ENCODE measurements at regions not wholly inside any gene's neighbourhood (a gene's known extent, or its start where the extent isn't known, plus 50 kb on each side); places are given as distances from the start of the nearest gene placed in this dataset.
"Not testable (repeated sequence)": the region's sequence is repeated elsewhere in the genome, so short reads cannot be mapped to it uniquely, and the experiment has no call there.

DNA sequence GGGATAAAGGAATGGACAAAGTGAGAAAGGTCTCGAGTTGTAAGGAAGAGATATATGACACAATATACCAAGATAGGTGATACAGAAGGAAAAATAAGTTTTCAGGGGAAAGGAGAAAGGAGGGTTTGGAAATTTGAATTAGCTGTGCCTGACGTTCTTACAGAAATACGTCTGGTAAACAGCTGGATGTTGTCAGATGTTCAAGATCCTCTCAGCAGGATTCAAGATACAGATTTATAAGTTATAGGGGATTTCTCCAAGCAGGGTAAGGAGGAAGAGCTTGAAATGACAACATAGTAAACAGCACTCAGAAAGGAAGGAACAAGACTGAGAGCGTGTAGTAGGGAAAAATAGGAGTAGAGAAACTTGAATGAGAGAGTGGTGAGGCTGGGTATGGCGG lies 1184.1 kb downstream of the TYW1 start:
- Mint-ChIP-seq H3K4me3 (no peak overlapping the region), H3K9me3 (peaks cover 17% of the 10 kb centered on the region), H3K36me3 (ENCODE audit: low read depth) (no peaks in the 10 kb centered on the region), H3K27me3 (ENCODE audit: low read depth) (peaks cover 2% of the 10 kb centered on the region), H3K4me1 (ENCODE audit: low read depth) (no peaks in the 10 kb centered on the region), H3K27ac (no peak overlapping the region)
- CTCF ChIA-PET, result no interaction called here
- DNase-seq, result no peak
- intact Hi-C loops (cut with micrococcal nuclease), result no loop called here

DNA sequence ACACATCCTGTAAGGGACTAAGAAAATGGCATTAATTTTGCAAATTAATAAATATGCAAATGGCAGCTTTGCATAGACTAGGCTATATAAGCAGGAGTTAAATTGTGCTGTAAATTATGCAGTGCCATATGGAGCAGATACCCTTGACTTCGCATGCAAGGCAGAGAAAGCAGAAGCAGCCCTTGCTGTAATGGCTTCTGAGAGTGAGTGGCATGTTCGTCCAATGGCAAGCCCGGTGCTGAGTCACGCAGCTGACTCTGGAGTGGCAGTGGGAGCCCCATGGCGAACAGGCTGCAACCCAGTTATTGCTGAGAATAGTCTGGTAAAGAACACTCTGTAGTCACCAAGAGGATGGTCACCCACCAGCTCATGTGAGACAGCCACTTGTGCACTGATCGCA lies 1186.5 kb downstream of the TYW1 start:
- intact Hi-C loops (cut with micrococcal nuclease), result no loop called here
- Mint-ChIP-seq H3K4me1 (ENCODE audit: low read depth) (no peaks in the 10 kb centered on the region), H3K27me3 (ENCODE audit: low read depth) (no peaks in the 10 kb centered on the region), H3K9me3 (peaks cover 15% of the 10 kb centered on the region), H3K27ac (no peak overlapping the region), H3K36me3 (ENCODE audit: low read depth) (no peaks in the 10 kb centered on the region), H3K4me3 (no peak overlapping the region)
- DNase-seq, result no peak
- CTCF ChIA-PET, result no interaction called here

DNA sequence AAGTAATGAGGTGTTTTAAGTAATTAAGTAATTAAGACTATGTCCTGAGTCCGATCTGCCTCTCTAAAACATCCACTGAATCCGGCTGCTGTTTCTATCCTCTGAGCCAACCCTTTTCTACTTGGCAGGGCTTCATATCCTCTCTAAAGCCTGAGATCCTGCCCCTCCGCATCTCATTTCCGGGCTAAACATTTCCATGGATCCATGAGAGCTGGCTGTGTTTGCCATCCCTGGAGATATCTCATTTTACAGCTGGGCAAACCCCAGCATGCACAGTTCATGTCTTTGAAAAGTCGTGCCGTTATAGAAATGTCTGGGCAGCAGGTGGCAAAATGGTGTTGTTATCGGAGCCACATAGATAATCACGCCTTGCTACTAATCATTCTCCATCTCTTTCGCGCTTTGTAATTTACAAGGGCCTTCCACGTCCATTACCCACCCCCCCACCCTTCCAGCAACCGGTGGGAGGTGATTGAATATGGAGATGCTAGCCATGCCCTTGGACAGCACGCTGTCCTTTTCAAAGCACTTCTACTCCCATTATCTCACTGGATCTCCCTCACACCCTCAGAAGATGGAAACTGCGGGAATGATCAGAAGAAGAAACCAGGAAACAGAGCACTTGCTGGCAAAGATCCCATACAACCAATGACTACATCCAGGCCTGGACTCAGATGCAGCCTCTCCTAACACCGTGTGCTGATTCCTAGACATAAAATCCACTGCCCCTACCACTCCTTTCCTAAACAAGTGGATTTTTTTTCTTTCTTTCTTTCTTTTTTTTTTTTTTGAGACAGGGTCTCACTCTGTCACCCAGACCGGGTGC lies 1189.2 kb downstream of the TYW1 start:
- no peaks in the 10 kb centered on the region for H3K4me1 Mint-ChIP-seq (ENCODE audit: low read depth)
- DNase-seq, result no peak
- H3K9me3 Mint-ChIP-seq, result peaks cover 6% of the 10 kb centered on the region
- peaks cover 1% of the 10 kb centered on the region for H3K36me3 Mint-ChIP-seq (ENCODE audit: low read depth)
- CTCF ChIA-PET, result no interaction called here
- H3K27me3 Mint-ChIP-seq (ENCODE audit: low read depth), result no peaks in the 10 kb centered on the region
- intact Hi-C loops (cut with micrococcal nuclease), result no loop called here
- no peak overlapping the region for H3K27ac Mint-ChIP-seq
- H3K4me3 Mint-ChIP-seq, result no peak overlapping the region

DNA sequence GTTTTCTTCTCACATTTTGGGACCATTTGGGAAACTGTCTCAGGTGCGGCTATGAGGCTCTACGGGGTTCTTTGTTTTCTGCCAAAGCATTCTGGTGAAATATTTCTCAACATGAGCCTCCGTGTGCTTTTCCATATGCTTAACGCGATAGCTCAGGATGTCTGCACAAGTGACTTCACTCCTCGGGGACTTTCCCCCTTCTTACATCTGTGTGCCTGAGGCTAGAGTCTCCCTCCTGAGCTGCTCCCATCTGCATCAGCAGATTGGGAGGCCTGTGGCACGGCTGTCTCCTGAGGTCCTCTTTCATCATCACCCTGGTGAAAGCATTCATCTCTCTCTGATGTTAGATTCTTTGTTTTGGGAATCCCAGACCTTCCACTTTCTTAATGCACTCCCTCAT lies 1190.9 kb downstream of the TYW1 start:
- Mint-ChIP-seq H3K4me1 (ENCODE audit: low read depth) (no peaks in the 10 kb centered on the region), H3K4me3 (no peak overlapping the region), H3K36me3 (ENCODE audit: low read depth) (peaks cover 1% of the 10 kb centered on the region), H3K9me3 (peaks cover 4% of the 10 kb centered on the region), H3K27me3 (ENCODE audit: low read depth) (no peaks in the 10 kb centered on the region), H3K27ac (no peak overlapping the region)
- DNase-seq, result no peak
- intact Hi-C loops (cut with micrococcal nuclease), result no loop called here
- CTCF ChIA-PET, result no interaction called here

DNA sequence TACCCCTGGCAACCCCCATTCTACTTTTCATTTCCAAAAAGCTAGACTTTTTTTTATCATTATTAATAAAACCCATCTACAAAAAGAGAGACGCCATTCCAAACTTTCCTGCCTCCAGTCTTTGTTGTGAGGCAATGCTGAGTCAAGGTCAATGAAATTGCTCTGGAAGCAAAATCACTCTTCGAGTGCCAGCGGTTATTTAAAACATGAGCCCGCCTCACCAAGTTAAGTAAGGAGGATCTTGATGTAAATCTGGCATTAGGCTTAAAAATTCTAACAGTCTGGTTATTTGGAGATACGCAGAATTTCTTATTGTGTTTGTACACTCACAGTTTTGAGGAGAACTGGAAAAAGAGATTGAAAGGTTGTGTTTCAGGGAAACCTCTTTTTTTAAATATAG lies 1196.3 kb downstream of the TYW1 start:
- no peak overlapping the region for H3K4me3 Mint-ChIP-seq
- no peaks in the 10 kb centered on the region for H3K27me3 Mint-ChIP-seq (ENCODE audit: low read depth)
- H3K9me3 Mint-ChIP-seq, result peaks cover 9% of the 10 kb centered on the region

DNA sequence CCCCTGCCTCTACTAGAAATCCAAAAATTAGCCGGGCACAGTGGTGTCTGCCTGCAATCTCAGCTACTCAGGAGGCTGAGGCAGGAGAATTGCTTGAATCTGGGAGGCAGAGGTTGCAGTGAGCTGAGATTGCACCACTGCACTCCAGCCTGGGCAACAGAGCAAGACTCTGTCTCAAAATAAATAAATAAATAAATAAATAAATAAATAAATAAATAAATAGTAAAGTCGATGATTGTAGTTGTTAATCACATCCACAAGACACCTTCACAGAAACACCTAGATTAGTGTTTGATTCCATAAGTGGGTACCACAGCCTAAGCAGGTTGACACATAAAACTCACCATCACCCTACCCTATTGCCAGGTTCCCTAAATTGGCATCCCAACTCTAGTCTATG lies 1199.0 kb downstream of the TYW1 start:
- CTCF ChIA-PET; H3K4me1 Mint-ChIP-seq (ENCODE audit: low read depth); H3K4me3 Mint-ChIP-seq: not testable (repeated sequence)

More for the DNA sequence above, 1196.3 kb downstream of the TYW1 start:
- Mint-ChIP-seq H3K4me1 (ENCODE audit: low read depth) (no peaks in the 10 kb centered on the region), H3K27ac (no peak overlapping the region), H3K36me3 (ENCODE audit: low read depth) (peaks cover 1% of the 10 kb centered on the region)
- CTCF ChIA-PET, result no interaction called here
- no peak for DNase-seq
- intact Hi-C loops (cut with micrococcal nuclease), result no loop called here

DNA sequence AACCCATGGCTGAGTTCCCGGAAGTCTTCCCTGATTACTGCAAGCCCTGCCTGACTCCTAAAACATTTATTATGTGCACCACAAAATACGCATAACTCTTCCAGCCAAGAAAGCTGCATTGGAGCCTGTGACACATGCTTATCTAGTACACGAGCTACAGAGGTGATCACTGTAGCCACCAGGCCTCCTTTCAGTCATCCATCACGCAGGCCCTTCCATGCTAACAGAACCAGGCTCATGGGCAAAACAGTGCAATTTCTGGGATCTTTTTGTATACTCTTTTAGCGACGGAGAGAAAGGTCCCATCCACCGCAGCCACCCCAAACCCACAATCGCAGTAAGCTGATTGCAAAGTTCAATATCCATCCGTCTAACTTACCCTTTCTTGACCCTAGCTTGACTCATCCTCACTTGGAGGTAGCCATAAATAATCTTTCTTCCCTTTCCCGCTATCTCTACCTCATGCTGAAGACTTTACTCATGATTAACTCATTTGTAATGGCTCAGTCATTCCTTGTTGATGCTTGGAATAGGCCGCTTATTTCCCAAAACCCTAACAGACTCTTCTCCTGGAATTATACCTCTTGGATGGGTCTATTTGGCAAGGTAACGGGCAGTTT lies 1203.5 kb downstream of the TYW1 start:
- H3K27ac Mint-ChIP-seq, result no peak overlapping the region
- no peaks in the 10 kb centered on the region for H3K36me3 Mint-ChIP-seq (ENCODE audit: low read depth)
- intact Hi-C loops (cut with micrococcal nuclease), result no loop called here
- DNase-seq, result no peak
- CTCF ChIA-PET, result no interaction called here
- peaks cover 10% of the 10 kb centered on the region for H3K9me3 Mint-ChIP-seq
- no peaks in the 10 kb centered on the region for H3K4me1 Mint-ChIP-seq (ENCODE audit: low read depth)
- H3K27me3 Mint-ChIP-seq (ENCODE audit: low read depth), result no peaks in the 10 kb centered on the region
- H3K4me3 Mint-ChIP-seq, result no peak overlapping the region

More for the DNA sequence above, 1199.0 kb downstream of the TYW1 start:
- H3K27me3 Mint-ChIP-seq (ENCODE audit: low read depth); DNase-seq; intact Hi-C loops (cut with micrococcal nuclease); H3K36me3 Mint-ChIP-seq (ENCODE audit: low read depth); H3K27ac Mint-ChIP-seq: not testable (repeated sequence)
- peaks cover 12% of the 10 kb centered on the region for H3K9me3 Mint-ChIP-seq

DNA sequence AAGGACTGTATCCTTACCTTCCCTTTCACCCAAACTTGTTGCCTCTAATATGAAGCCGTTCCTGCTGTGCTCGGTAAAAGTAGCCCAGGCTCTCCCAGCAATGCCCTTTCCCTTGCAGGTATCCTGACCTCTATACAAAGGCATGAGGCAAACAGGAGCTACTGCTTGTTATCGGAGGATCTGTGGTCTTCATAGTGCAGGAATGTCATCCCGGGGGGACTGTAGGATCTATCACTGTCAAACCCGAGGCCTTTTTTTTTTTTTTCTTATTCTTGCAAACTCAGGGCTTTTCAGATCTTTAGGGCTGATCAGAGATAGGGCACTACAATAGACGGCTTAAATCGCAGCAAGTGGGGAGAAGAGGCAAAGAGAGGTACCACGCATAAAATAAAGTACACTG lies 1206.6 kb downstream of the TYW1 start:
- CTCF ChIA-PET, result interaction anchor here (0.6 kb wide), 1 partner anchor 18 kb away, joined by 3 read pairs; no protein-coding TSS in a partner anchor
- no peaks in the 10 kb centered on the region for H3K27me3 Mint-ChIP-seq (ENCODE audit: low read depth)
- H3K36me3 Mint-ChIP-seq (ENCODE audit: low read depth), result no peaks in the 10 kb centered on the region
- no peaks in the 10 kb centered on the region for H3K4me1 Mint-ChIP-seq (ENCODE audit: low read depth)
- H3K27ac Mint-ChIP-seq, result no peak overlapping the region
- DNase-seq, result no peak
- no peak overlapping the region for H3K4me3 Mint-ChIP-seq
- intact Hi-C loops (cut with micrococcal nuclease), result no loop called here
- H3K9me3 Mint-ChIP-seq, result peaks cover 7% of the 10 kb centered on the region

DNA sequence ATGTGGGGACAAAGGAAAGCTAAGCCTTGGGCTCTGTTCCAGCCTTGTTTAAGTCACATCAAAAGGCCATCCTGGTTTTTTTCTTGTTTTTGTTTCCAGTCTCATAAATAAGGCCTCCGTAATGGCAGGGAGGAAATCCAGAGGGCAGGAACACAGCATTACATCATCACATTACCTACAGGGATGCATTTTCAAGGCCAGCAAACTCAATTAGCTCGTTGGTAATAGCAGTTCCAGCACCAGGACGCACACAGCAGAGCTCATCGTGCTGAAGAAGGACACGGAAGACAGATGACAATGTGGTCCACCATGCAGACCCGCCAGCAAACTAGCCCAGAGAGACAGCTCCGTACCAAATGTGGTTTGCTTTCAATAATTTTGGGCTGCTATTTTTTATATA lies 1209.2 kb downstream of the TYW1 start:
- intact Hi-C loops (cut with micrococcal nuclease), result no loop called here
- no peak overlapping the region for H3K4me3 Mint-ChIP-seq
- DNase-seq, result no peak
- CTCF ChIA-PET, result interaction anchor here (0.5 kb wide), 1 partner anchor 31 kb away, joined by 3 read pairs; no protein-coding TSS in a partner anchor
- H3K27ac Mint-ChIP-seq, result no peak overlapping the region
- H3K27me3 Mint-ChIP-seq (ENCODE audit: low read depth), result no peaks in the 10 kb centered on the region
- H3K9me3 Mint-ChIP-seq, result peaks cover 11% of the 10 kb centered on the region
- H3K36me3 Mint-ChIP-seq (ENCODE audit: low read depth), result no peaks in the 10 kb centered on the region
- H3K4me1 Mint-ChIP-seq (ENCODE audit: low read depth), result no peaks in the 10 kb centered on the region

DNA sequence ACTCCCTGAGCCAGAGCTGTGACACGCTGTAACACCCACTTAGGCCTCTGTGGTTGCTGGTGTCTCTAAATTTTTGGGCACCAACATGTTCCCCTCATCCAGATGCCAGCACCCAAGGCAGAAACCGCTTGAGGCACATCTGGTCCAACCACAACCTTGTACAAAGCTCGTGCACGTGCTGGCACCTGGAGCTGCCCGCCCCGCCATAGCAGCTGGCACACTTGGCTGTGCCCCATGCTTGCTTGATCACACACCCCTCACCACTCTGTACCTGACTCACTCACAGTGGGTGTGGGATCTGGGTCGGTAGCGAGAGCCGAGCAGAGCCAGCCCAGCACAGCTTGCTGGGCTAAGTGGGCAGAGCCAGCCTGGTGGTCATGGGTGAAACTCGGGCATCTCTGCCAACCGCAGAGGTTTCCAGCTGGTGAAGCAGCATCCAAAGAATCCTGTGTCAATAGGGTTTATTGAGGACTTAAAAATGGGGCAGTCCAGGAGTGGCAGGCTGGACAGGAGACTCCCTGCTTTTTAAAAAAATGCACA lies 1210.4 kb downstream of the TYW1 start:
- CTCF ChIA-PET, result no interaction called here
- Mint-ChIP-seq H3K4me3 (no peak overlapping the region), H3K36me3 (ENCODE audit: low read depth) (no peaks in the 10 kb centered on the region), H3K4me1 (ENCODE audit: low read depth) (no peaks in the 10 kb centered on the region), H3K27me3 (ENCODE audit: low read depth) (no peaks in the 10 kb centered on the region), H3K9me3 (peaks cover 11% of the 10 kb centered on the region), H3K27ac (no peak overlapping the region)
- no peak for DNase-seq
- intact Hi-C loops (cut with micrococcal nuclease), result no loop called here

DNA sequence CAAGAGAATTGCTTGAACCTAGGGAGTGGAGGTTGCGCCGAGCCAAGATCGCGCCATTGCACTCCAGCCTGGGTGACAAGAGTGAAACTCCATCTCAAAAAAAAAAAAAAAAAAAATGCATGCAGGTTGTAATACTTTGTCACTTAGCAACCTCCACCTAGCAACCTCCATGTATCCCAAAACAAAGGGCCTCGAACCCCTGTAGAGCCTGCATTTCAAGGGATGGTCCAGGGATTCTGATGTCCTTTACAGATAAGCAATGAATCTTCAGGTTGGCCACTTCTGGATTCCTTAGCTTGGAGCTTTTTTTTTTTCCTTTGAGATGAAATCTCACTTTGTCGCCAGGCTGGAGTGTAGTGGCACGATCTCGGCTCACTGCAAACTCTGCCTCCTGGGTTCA lies 1211.0 kb downstream of the TYW1 start:
- CTCF ChIA-PET, result no interaction called here
- Mint-ChIP-seq H3K27me3 (ENCODE audit: low read depth) (no peaks in the 10 kb centered on the region), H3K27ac (no peak overlapping the region), H3K9me3 (peaks cover 13% of the 10 kb centered on the region), H3K4me1 (ENCODE audit: low read depth) (no peaks in the 10 kb centered on the region), H3K36me3 (ENCODE audit: low read depth) (no peaks in the 10 kb centered on the region), H3K4me3 (no peak overlapping the region)
- no peak for DNase-seq
- intact Hi-C loops (cut with micrococcal nuclease), result no loop called here

DNA sequence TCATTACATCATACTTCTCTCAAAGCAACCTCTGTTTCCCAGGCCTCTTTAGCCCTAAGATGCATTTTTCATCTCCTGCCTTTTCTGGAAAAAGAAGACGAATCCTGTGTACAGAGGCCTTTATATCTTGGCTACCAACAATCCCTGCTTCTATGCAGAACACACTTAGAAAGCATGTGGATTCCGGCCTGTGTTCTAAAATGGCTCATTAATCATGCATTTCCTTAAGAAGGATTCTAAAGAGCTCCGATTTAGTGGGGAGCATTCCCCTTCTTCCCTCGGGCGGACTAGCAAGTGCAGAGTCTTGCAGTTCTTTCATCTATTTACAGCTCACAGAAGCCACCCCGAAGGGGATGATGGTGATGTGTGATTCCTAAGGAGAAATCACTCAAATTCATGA lies 1212.9 kb downstream of the TYW1 start:
- H3K4me1 Mint-ChIP-seq (ENCODE audit: low read depth), result no peaks in the 10 kb centered on the region
- DNase-seq, result no peak
- H3K27ac Mint-ChIP-seq, result no peak overlapping the region
- peaks cover 15% of the 10 kb centered on the region for H3K9me3 Mint-ChIP-seq
- no peaks in the 10 kb centered on the region for H3K27me3 Mint-ChIP-seq (ENCODE audit: low read depth)
- intact Hi-C loops (cut with micrococcal nuclease), result no loop called here
- H3K36me3 Mint-ChIP-seq (ENCODE audit: low read depth), result no peaks in the 10 kb centered on the region
- CTCF ChIA-PET, result no interaction called here
- H3K4me3 Mint-ChIP-seq, result no peak overlapping the region

DNA sequence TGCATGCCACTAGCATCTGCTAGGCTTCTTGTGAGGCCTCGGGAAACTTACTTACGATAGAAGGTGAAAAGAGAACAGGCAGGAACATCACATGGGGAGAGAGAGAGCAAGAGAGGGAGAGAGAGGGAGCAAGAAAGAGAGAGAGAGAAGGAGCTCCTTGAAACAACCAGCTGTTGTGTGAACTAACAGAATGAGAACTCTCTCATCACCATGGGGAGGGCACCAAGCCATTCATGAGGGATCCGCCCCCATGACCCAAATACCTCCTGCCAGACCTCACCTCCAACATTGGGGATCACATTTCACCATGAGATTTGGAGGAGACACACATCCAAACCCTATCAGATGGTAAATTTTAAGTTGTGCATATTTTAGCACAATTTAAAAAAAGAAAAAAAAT lies 1217.2 kb downstream of the TYW1 start:
- Mint-ChIP-seq H3K4me1 (ENCODE audit: low read depth) (no peaks in the 10 kb centered on the region), H3K36me3 (ENCODE audit: low read depth) (no peaks in the 10 kb centered on the region), H3K27me3 (ENCODE audit: low read depth) (no peaks in the 10 kb centered on the region), H3K4me3 (no peak overlapping the region), H3K9me3 (peaks cover 11% of the 10 kb centered on the region), H3K27ac (no peak overlapping the region)
- no peak for DNase-seq
- intact Hi-C loops (cut with micrococcal nuclease), result no loop called here
- CTCF ChIA-PET, result no interaction called here

All from activated naive CD4-positive, alpha-beta T cell treated with anti-CD3 and anti-CD28 coated beads for 36 hours (primary cell).